ENCODE measurements at regions not wholly inside any gene's neighbourhood (a gene's known extent, or its start where the extent isn't known, plus 50 kb on each side); places are given as distances from the start of the nearest gene placed in this dataset.

- no peak for ATAC-seq
- no peak for TF ChIP-seq KDM1A (IDR thresholded peaks at IDR 0.05)
- no peak for TF ChIP-seq POLR2AphosphoS2 (IDR thresholded peaks at IDR 0.05; ENCODE audit: low read length)
- no peak for TF ChIP-seq E2F6 (IDR thresholded peaks at IDR 0.05; ENCODE audit: borderline replicate concordance in 1 of 2, extremely low read depth in 1 of 2, insufficient read depth in 1 of 2, insufficient read length in 1 of 2, low read depth in 1 of 2, low read length in 1 of 2, poor library complexity in 1 of 2, severe bottlenecking in 1 of 2)
- no peak for TF ChIP-seq TCF3 (CRISPR knock-in tag; IDR thresholded peaks at IDR 0.05)
- no peak for TF ChIP-seq BACH1 (tag; IDR thresholded peaks at IDR 0.05)
- TF ChIP-seq, protein P1, sequence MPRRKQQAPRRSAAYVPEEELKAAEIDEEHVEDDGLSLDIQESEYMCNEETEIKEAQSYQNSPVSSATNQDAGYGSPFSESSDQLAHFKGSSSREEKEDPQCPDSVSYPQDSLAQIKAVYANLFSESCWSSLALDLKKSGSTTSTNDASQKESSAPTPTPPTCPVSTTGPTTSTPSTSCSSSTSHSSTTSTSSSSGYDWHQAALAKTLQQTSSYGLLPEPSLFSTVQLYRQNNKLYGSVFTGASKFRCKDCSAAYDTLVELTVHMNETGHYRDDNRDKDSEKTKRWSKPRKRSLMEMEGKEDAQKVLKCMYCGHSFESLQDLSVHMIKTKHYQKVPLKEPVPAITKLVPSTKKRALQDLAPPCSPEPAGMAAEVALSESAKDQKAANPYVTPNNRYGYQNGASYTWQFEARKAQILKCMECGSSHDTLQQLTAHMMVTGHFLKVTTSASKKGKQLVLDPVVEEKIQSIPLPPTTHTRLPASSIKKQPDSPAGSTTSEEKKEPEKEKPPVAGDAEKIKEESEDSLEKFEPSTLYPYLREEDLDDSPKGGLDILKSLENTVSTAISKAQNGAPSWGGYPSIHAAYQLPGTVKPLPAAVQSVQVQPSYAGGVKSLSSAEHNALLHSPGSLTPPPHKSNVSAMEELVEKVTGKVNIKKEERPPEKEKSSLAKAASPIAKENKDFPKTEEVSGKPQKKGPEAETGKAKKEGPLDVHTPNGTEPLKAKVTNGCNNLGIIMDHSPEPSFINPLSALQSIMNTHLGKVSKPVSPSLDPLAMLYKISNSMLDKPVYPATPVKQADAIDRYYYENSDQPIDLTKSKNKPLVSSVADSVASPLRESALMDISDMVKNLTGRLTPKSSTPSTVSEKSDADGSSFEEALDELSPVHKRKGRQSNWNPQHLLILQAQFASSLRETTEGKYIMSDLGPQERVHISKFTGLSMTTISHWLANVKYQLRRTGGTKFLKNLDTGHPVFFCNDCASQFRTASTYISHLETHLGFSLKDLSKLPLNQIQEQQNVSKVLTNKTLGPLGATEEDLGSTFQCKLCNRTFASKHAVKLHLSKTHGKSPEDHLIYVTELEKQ (CRISPR knock-in tag; IDR thresholded peaks at IDR 0.05), result no peak
- TF ChIP-seq XRCC4 (IDR thresholded peaks at IDR 0.05; ENCODE audit: extremely low read depth, insufficient read depth, insufficient read length), result no peak
- TF ChIP-seq, protein P2, sequence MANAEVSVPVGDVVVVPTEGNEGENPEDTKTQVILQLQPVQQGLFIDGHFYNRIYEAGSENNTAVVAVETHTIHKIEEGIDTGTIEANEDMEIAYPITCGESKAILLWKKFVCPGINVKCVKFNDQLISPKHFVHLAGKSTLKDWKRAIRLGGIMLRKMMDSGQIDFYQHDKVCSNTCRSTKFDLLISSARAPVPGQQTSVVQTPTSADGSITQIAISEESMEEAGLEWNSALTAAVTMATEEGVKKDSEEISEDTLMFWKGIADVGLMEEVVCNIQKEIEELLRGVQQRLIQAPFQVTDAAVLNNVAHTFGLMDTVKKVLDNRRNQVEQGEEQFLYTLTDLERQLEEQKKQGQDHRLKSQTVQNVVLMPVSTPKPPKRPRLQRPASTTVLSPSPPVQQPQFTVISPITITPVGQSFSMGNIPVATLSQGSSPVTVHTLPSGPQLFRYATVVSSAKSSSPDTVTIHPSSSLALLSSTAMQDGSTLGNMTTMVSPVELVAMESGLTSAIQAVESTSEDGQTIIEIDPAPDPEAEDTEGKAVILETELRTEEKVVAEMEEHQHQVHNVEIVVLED (CRISPR knock-in tag; IDR thresholded peaks at IDR 0.05), result no peak
- TF ChIP-seq ZNF316 (IDR thresholded peaks at IDR 0.05), result no peak
- TF ChIP-seq MYNN (IDR thresholded peaks at IDR 0.05), result no peak
- no peak for TF ChIP-seq MYNN (CRISPR knock-in tag; IDR thresholded peaks at IDR 0.05)
- TF ChIP-seq SFPQ (IDR thresholded peaks at IDR 0.05; ENCODE audit: low read depth, low read length), result no peak
- TF ChIP-seq ZBTB5 (IDR thresholded peaks at IDR 0.05), result no peak
- no peak for TF ChIP-seq ZKSCAN3 (CRISPR knock-in tag; IDR thresholded peaks at IDR 0.05)
These were observed 103.3 kb upstream of the KLHL13 start for GRCh38 chrX:118219866-118220265.

More at GRCh38 chrX:118219866-118220265, 103.3 kb upstream of the KLHL13 start:
- Histone ChIP-seq H3K27ac (ENCODE audit: extremely low read depth, low read depth, low read length) (no peak overlapping the region), H3K27me3 (ENCODE audit: control insufficient read depth in 2 of 2, insufficient read depth in 2 of 2, low read length in 2 of 2) (no peaks in the 10 kb centered on the region; a peak in 1 of 5 replicates), H3K9ac (ENCODE audit: insufficient read depth in 1 of 2, low read depth in 2 of 2, low read length in 2 of 2) (no peak overlapping the region), H4K20me1 (replicated peaks; ENCODE audit: control insufficient read depth, insufficient read depth, low read length) (no peaks in the 10 kb centered on the region), H3K36me3 (ENCODE audit: control insufficient read depth, insufficient read depth, low read length) (no peaks in the 10 kb centered on the region), H3K9me3 (replicated peaks; ENCODE audit: control insufficient read depth, insufficient read depth, low read depth, low read length) (no peaks in the 10 kb centered on the region), H3K9me1 (ENCODE audit: control insufficient read depth, insufficient read depth, low read length) (no peaks in the 10 kb centered on the region), H3K4me1 (replicated peaks in 1 of 2; ENCODE audit: control insufficient read depth in 2 of 2, insufficient read depth in 2 of 2, low read length in 2 of 2) (no peaks in the 10 kb centered on the region), H2AFZ (ENCODE audit: low read depth, low read length) (no peak overlapping the region), H3K4me2 (ENCODE audit: insufficient read depth, low read length) (no peak overlapping the region), H3K4me3 (no peak overlapping the region), H3K79me2 (ENCODE audit: control insufficient read depth, insufficient read depth, low read length) (no peaks in the 10 kb centered on the region)
- 0% methylated on average over 1 of the region's 1 CpG for WGBS (ENCODE audit: insufficient coverage, low coverage, missing lambda C conversion rate)
- FAIRE-seq (no peak), DNase-seq (ENCODE audit: extremely low read depth in 1 of 4, low spot score in 3 of 4) (no peak)
- intact Hi-C loops (cut with micrococcal nuclease) (loop anchor here (10.0 kb wide), 1 partner anchor 105 kb away; the partner anchor contains the start of gene KLHL13), in situ Hi-C loops (cut with MboI) (no loop called here)
- no TSS peak for BruUV-seq (replicated peaks)
- ChIA-PET POLR2A (no interaction called here), CTCF (ENCODE audit: low intra/inter-chr PET ratio) (no interaction called here)
